ENCODE measurements at regions not wholly inside any gene's neighbourhood (a gene's known extent, or its start where the extent isn't known, plus 50 kb on each side); places are given as distances from the start of the nearest gene placed in this dataset.
"Not testable (repeated sequence)": the region's sequence is repeated elsewhere in the genome, so short reads cannot be mapped to it uniquely, and the experiment has no call there.

- no peak for DNase-seq (ENCODE audit: low spot score)
Observed at GRCh38 chr3:170651260-170651845, 65.5 kb upstream of the SLC7A14 start.

GRCh38 chr3:170650557-170650956 is 64.7 kb upstream of the SLC7A14 start:
- not testable (repeated sequence) for DNase-seq (ENCODE audit: low spot score)

- no peak for DNase-seq (ENCODE audit: low spot score)
Observed at GRCh38 chr3:170644711-170645110, 58.8 kb upstream of the SLC7A14 start.

GRCh38 chr3:170643831-170644230 is 58.0 kb upstream of the SLC7A14 start:
- DNase-seq (ENCODE audit: low spot score) = no peak

GRCh38 chr3:170642882-170643601 is 57.2 kb upstream of the SLC7A14 start:
- DNase-seq (ENCODE audit: low spot score) = no peak

- DNase-seq (ENCODE audit: low spot score) = no peak
Observed at GRCh38 chr3:170641510-170642236, 55.8 kb upstream of the SLC7A14 start.

- DNase-seq (ENCODE audit: low spot score) = no peak
Observed at GRCh38 chr3:170640737-170641171, 54.9 kb upstream of the SLC7A14 start.

- no peak for DNase-seq (ENCODE audit: low spot score)
Observed at GRCh38 chr3:170638988-170639387, 53.1 kb upstream of the SLC7A14 start.

GRCh38 chr3:170637306-170637705 is 51.4 kb upstream of the SLC7A14 start:
- no peak for DNase-seq (ENCODE audit: low spot score)

GRCh38 chr3:170636400-170636973 is 50.6 kb upstream of the SLC7A14 start:
- no peak for DNase-seq (ENCODE audit: low spot score)
